ENCODE measurements at regions not wholly inside any gene's neighbourhood (a gene's known extent, or its start where the extent isn't known, plus 50 kb on each side); places are given as distances from the start of the nearest gene placed in this dataset.
"Not testable (repeated sequence)": the region's sequence is repeated elsewhere in the genome, so short reads cannot be mapped to it uniquely, and the experiment has no call there.

DNA sequence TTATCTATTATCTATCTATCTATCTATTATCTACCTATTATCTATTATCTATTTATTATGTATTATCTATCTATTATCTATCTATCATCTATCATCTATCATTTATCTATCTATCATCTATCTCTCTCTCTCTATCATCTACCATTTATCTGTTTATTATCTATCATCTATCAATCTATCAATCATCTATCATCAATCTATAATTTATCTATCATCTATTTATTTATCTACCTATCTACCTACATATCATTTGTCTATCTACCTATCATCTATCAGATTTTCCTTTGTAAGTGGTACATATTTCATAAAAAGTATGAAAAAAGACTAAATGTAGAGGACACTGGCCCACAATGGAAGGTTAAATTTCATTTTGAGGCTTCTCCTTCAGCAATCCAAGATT, 212.1 kb upstream of the EXOC2 start:
- in situ Hi-C loops (cut with MboI; ENCODE audit: low pct_unique_long_range_greater_than_20kb, low sequenced_read_pairs), result no loop called here
- DNase-seq, result no peak

DNA sequence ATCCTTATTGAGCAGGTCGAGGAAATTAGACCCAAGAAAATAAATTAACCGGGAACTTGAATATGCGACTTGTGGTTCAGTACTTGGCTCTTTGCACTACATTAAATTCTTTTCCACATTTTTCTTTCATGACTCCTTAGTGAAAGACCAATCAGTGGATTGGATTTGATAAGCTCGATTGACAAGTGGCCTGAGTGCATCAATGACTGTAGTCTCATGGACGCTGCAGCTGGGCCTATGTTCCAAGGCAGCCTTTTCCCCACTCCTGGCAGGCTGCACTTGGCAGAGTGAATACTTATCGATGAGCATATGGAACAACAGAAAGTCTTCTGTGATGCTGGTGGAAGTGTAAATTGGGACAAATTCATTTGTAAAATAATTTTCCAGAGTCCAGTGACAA, 210.8 kb upstream of the EXOC2 start:
- no peak for DNase-seq
- in situ Hi-C loops (cut with MboI; ENCODE audit: low pct_unique_long_range_greater_than_20kb, low sequenced_read_pairs), result no loop called here

DNA sequence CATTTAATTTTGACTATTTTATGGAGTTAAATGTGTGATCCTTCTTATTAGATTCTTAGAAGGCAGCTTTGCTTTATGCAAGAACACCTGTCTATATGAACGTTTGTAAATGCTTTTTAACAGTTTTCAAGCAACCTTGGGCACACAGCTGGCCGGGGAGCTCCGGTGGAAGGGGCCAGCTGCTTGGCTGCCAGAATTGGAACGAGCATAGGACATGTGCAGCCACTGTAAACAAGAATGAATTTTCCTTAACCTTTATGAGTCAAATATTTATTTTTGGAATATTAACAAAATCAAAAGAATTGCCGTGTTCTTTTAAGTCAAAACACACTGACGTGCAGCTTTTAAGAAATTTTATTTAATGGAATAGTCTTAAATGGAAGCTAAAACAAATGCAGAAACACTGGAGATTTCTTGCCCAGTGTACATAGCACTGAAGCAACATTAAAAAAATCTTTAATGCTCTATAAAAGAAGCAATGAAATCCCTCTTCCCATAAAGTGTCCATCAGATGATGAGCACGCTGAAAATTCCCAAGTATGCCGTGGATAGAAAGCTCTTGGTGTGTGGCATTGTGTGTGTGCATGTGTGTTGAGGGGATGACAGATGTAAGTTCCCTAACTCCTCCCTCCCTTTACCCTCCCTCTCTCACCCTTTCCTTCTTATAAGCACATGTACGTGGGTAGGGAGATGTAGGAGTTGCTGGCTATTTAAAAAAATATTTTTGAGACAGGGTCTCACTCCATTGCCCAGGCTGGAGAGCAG, 208.9 kb upstream of the EXOC2 start:
- no peak for DNase-seq
- in situ Hi-C loops (cut with MboI; ENCODE audit: low pct_unique_long_range_greater_than_20kb, low sequenced_read_pairs), result no loop called here

DNA sequence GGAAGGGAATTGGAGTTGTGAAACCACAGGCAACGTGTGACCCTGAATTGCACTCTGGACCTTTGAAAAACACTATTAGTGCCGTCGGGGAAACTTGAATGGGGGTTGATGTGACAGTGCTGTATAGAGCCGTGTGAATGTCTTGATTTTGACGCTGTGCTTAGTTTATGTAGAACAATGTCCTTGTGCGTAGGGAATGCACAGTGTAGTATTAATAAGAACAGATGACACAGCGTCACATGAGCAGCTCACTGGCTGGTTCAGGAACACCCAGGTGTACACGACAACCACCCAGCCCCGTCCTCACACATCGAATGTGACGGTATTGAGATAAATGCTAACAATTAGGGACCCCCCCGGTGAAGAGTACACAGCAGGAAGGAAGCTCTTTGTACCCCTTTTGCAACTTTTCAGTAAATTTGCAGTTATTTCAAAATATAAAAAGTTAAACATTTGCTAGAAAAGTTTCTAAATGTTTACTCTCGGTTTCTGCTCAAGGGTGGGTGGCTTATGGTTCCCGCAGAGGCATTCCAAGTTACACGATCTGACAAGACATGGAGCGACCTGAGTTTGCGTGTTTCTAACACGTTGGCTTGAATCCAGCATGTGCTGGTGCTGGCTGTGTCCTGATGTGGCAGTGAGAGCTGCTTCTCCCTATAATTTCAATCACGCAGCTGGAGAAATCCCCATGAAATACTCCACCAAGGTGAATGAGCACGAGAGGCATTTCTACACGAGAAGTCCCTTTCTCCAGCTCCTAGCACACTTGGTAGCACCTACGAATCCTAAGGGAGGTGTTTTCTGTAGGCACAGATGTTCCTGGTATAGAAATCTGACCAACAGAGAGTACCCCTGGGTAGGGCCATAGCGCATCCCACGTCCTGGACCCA, 208.0 kb upstream of the EXOC2 start:
- in situ Hi-C loops (cut with MboI; ENCODE audit: low pct_unique_long_range_greater_than_20kb, low sequenced_read_pairs), result no loop called here
- DNase-seq, result no peak

DNA sequence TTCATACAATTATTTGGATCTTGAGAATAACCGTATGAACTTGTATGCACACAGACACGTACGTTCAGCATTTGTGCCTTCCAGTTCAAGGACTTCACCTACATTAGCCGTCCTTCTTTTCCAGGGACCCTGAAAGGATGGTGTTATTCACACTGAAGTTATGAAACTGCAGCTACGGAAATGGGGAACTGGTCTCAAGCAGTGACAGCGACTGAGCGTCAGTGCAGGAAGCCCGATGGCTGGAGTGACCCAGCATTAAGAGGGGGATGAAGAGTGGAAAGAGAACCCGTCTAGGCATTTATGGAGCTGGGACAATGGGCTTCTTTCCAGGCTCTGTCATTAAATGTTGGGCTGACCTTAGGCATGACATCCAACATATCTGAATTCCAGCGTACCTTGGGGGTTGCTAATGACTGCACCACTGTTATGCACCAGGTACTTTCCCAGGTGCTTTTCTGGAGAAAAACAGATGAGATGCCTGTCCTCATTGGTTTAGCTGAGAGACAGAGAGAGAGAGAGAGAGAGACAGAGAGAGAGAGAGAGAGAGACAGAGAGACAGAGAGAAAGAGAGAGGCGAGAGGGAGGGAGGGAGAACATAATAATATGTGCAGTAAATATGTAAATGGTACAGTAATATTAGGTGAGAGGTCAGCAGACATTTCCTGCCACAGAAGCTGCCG, 204.7 kb upstream of the EXOC2 start:
- in situ Hi-C loops (cut with MboI; ENCODE audit: low pct_unique_long_range_greater_than_20kb, low sequenced_read_pairs), result no loop called here
- no peak for DNase-seq

DNA sequence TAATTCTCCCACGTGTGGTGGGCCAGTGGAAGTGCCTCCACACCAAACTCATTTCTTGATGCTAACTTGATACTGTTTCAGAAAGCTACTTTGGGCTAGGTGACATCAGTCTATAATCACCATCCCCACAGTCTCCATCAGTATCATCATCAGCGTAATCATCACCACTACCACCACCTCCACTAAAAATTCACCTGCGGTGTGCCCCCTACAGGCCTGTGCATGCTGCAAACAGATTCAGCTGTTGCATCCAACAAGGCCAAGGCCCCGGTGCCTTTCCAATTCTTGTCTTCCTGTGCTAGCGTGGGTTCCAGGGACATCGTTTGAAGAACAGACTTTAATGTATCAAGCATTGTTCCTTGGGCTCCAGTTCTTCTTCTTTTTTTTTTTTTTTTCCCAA, 201.3 kb upstream of the EXOC2 start:
- in situ Hi-C loops (cut with MboI; ENCODE audit: low pct_unique_long_range_greater_than_20kb, low sequenced_read_pairs), result no loop called here
- no peak for DNase-seq

DNA sequence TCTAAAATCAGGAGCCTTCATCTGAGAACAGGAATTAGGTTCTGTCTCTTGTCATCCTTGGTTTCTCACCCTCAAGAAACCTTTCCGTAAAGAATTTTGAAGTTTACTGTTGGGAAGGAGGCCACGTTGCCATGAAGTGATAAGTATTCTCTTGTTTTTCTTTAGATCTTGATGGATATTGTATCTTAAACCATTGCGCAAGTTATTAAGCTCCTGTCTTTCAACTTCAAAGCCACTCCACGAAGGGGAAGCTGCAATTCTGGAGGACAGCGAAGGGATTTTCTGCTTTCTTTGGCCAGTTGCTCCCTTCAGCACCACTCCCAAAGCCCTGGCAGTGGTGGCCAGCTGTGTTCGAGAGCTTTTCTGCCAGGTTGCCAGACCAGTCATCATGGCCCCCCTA, 198.1 kb upstream of the EXOC2 start:
- in situ Hi-C loops (cut with MboI; ENCODE audit: low pct_unique_long_range_greater_than_20kb, low sequenced_read_pairs), result no loop called here
- no peak for DNase-seq

DNA sequence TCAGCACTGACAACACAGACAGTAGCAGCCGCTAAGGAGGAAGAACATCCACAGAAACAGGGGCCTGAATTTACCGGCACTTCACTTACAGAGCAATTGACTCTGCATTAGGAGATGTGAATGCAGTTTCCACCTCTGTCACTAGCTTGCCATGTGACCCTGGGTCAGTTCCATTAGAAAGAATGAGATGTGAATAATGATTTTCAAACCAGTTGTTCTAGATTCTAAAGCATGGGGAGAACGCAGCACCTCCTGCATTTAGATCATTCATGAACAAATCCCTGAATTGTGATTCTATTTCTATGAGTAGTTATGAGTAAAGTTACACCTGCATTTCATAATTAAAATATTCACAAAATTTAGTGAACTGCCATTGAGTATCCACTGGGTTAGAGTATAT, 197.3 kb upstream of the EXOC2 start:
- no peak for DNase-seq
- in situ Hi-C loops (cut with MboI; ENCODE audit: low pct_unique_long_range_greater_than_20kb, low sequenced_read_pairs), result no loop called here

DNA sequence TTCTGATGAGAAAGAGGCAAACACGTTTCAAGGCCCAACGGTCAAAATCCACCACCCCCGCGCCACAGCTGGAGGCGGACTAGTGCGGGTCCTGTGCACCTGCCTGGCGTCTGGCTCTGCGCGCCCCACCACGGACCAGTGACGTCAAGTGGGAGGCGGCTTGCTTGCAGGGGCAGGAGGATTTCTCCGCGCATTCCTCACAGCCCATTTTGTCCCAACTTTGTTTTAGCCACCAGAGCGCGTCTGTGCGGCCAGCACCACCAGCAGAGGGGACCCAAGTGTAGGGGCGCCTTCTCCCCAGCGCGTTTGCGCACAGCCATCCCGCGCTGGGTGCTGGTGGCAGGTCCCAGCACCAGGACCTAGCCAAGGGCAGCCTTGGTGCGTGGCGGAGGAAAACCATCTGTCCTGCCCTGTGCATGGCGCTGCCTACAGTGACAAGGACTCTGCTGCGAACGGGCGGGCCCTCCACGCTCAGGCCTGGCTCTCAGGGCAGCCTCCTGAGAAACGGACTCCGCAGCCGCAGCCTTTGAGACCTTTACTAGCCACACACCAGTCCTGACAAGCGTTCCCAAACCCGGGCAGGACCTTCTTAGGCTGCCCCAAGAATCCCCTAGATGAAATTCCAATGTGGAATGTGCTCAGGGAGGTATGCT, 194.8 kb upstream of the EXOC2 start:
- in situ Hi-C loops (cut with MboI; ENCODE audit: low pct_unique_long_range_greater_than_20kb, low sequenced_read_pairs), result no loop called here
- no peak for DNase-seq

DNA sequence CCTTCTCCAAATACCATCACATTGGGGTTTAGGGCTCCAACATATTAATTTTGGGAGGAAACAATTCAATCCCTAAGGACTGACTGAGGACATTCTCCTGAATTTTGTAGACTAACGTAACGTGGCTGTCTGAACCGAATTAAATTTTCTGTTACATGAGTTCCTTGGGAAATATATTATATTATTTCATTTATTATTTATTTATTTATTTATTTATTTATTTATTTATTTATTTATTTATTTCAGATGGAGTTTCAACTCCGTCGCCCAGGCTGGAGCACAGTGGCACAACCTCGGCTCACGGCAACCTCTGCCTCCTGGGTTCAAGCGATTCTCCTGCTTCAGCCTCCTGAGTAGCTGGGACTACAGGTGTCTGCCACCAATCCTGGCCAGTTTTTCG, 193.2 kb upstream of the EXOC2 start:
- DNase-seq; in situ Hi-C loops (cut with MboI; ENCODE audit: low pct_unique_long_range_greater_than_20kb, low sequenced_read_pairs): not testable (repeated sequence)

DNA sequence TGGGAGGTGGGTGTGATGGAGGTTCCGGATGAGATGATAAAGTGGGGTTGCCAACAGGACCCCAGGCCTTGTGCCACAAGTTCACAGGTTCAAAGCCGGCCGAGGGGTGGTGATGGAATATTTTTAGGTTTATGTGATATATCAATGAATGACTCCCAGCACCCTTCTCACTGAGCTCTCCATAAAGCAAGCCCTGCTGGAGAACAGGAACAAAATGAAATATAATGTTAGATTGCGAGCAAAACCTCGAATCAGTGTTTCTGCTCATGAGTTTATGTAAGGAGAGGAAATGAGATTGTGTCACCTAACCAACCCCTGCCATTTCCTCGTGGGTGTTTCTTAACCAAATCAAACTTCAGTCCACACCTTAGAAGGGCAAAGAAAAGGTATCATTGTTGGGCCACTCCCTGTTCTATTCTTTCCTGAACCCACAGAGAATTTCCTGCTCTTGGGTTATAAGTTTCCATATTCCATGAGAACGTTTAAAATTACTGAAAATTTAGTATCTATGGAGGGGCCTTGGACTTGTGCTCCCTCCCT, 192.2 kb upstream of the EXOC2 start:
- in situ Hi-C loops (cut with MboI; ENCODE audit: low pct_unique_long_range_greater_than_20kb, low sequenced_read_pairs), result no loop called here

DNA sequence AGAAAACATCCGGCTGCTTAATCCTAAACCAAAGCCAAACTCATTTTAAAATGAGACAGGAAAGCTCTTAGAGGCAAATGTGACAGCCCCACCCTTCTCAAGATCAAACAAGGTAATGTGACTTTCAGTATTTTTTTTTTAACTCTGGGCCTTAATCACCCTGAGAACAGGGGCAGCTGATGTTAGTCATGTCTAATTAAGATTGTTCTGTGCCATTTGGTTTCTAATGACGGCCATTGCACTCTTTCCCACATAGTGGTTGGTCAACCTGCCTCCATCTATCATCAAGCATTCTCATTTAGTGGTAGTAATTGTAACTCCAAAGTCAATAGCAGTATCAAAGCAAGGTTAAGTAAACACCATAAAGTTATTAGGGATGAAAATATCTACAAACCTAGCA, 191.6 kb upstream of the EXOC2 start:
- no peak for DNase-seq
- in situ Hi-C loops (cut with MboI; ENCODE audit: low pct_unique_long_range_greater_than_20kb, low sequenced_read_pairs), result no loop called here

More for the DNA sequence above, 192.2 kb upstream of the EXOC2 start:
- DNase-seq, result no peak

DNA sequence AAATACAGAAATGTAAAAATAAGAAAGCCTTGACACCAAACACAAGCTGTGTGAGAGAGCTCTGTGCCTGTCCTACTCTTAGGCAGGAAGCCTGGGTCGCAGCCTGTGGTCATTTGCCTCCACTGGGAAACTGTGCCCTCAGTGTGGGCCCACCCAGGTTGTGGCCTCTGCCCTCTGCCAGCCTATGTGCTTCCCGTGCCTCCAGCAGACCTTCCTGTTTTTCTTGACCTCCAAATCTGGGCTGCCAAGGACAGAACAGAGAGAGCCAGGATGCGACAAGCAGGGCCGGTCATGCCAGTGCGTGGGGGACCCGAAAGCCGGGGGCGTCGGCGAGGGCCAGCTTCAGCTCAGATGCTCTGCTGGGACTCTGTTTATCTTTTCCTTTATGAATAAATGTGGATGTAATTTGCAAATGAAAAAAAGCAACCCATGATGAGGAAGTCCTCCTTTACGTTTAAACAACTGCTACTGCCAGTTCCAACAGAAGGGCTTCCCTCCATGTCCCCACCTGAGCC, 189.2 kb upstream of the EXOC2 start:
- in situ Hi-C loops (cut with MboI; ENCODE audit: low pct_unique_long_range_greater_than_20kb, low sequenced_read_pairs), result no loop called here

DNA sequence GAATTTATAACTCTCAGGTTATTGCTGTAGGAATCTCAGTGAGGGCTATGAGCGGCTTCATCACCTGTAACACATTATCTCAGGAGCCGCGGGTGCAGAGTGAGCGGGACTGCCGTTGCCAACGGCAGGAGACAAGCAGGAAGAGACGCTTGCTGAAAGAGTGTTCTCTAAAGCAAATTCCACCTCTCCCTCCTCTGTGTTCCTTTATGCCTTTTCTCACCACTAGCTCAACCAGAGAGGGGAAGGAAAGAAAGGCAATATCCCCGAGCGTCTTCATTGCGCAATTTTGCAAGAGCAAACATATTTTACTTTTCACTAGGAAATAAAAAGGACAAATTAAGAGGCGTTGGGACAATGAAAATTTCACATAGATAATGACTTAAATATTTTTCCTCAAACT, 185.2 kb upstream of the EXOC2 start:
- DNase-seq, result no peak

More for the DNA sequence above, 189.2 kb upstream of the EXOC2 start:
- DNase-seq, result no peak

DNA sequence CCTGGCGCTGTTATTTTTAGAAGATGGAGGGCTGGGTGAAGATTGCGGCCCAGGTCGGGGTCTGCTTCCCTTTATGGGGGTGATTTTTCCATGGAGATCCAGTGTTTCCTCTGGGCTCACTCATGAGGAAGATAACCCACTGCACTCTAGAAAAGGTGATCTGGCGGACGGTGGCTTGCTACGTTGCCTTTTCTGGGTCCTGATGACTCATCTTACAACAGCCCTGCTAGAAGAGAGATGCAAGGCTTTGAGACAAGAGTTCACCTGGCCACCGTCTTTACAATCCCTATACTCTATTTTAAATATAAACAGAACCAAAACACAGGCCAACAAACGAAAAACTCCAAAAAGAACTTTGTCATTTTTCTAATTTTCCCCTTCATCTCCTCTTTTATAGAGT, 182.1 kb upstream of the EXOC2 start:
- no peak for DNase-seq
- in situ Hi-C loops (cut with MboI; ENCODE audit: low pct_unique_long_range_greater_than_20kb, low sequenced_read_pairs), result no loop called here

More for the DNA sequence above, 185.2 kb upstream of the EXOC2 start:
- in situ Hi-C loops (cut with MboI; ENCODE audit: low pct_unique_long_range_greater_than_20kb, low sequenced_read_pairs), result no loop called here

DNA sequence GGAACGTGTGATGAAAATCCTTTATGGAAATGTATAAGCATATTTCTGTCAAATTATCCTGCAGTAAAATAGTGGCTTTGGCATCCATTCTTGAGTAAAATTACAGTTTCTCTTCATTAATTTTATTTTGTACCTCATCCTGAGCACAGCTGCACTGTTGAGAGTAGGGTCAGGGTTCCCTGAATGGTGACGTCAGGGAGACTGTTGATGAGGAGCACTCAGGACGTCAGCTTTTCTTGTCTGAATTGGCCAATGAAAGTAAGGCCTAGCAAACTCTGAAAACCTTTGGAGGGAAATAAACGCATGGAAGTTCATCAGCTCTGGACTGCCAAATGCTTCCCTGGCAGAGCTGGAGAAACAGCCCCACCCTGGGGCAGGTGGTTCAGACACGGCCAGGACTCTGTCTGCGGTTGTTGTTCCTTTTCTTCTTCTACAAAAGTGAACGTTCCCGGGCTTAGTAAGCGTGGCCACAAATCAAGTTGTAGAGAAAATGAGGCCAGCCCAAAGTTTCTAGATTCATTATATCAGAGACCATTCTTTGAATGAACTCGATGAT, 179.7 kb upstream of the EXOC2 start:
- no peak for DNase-seq
- in situ Hi-C loops (cut with MboI; ENCODE audit: low pct_unique_long_range_greater_than_20kb, low sequenced_read_pairs), result no loop called here

DNA sequence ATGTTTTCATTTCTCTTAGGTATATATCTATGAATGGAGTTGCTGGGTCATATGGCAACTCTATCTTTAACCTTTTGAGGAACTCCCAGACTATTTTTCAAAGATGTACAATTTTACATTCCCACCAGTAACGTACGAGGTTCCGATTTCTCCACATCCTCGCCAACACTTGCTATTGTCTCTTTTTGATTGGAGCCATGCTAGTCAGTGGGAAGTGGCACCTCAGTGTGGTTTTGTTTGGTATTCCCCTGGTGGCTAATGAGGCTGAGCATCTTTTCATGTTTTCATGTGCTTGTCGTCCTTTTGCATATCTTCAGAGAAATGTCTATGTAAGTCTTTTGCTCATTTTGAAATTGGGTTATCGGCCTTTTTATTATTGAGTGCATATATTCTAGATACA, 178.6 kb upstream of the EXOC2 start:
- in situ Hi-C loops (cut with MboI; ENCODE audit: low pct_unique_long_range_greater_than_20kb, low sequenced_read_pairs), result no loop called here
- DNase-seq, result no peak

DNA sequence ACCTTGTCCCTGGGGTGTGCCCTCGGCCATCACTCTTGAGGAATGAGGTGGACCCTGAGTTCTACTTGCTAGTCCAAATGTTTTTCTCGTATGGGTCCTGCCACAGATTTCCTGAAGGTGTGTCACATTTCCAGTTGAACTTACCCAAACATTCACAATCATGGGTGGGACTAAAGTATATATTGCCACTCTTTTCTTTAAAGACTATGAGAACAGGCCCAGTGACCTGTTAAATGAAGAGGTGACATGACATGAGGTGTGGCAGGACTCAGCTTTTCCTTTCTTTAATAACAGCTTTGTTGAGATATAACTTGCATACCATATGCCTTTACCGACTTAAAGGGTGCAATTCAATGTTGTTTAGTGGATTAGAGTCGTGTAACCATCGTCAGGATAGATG, 177.2 kb upstream of the EXOC2 start:
- in situ Hi-C loops (cut with MboI; ENCODE audit: low pct_unique_long_range_greater_than_20kb, low sequenced_read_pairs), result no loop called here
- DNase-seq, result no peak

DNA sequence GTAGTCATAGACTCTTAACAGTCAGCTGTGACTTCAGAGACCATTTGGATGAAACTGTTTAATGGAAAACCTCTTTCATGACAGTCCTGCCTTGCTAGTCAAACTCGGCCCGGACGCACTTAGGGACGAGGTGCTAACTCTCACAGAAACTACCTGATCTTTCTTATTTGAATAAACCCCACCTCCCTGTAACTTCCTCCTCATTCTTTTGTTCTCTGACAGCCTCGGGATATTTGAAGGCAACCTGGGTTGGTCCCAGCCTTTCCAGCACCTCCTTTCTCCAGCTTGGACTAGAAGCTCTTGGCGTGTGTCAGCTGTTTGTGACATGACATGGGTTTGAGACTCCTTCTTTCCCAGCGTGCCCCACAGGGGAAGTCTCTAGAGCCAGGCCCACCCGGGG, 175.3 kb upstream of the EXOC2 start:
- DNase-seq, result no peak
- in situ Hi-C loops (cut with MboI; ENCODE audit: low pct_unique_long_range_greater_than_20kb, low sequenced_read_pairs), result no loop called here

Data from KBM-7 (cell line).